ENCODE measurements at regions not wholly inside any gene's neighbourhood (a gene's known extent, or its start where the extent isn't known, plus 50 kb on each side); places are given as distances from the start of the nearest gene placed in this dataset.

- WGBS (ENCODE audit: insufficient coverage, insufficient replicate concordance, low lambda C conversion rate, missing lambda C conversion rate), result 8% methylated on average over 4 of the region's 4 CpGs
- no peak for FAIRE-seq
- Histone ChIP-seq H3K4me2 (ENCODE audit: control insufficient read depth, insufficient read depth) (no peak overlapping the region), H3K79me2 (ENCODE audit: control insufficient read depth, insufficient read depth, low read length) (no peaks in the 10 kb centered on the region), H3K27me3 (replicated peaks in 1 of 2; ENCODE audit: control insufficient read depth in 2 of 2, insufficient read depth in 2 of 2, low read length in 1 of 2) (no peaks in the 10 kb centered on the region), H4K20me1 (ENCODE audit: control insufficient read depth, insufficient read depth) (no peaks in the 10 kb centered on the region), H3K9ac (ENCODE audit: control insufficient read depth, insufficient read depth, low read length) (no peak overlapping the region), H2AFZ (ENCODE audit: control insufficient read depth, low read depth, low read length) (no peak overlapping the region), H3K27ac (ENCODE audit: control insufficient read depth, insufficient read depth) (no peak overlapping the region), H3K36me3 (ENCODE audit: control insufficient read depth in 2 of 2, insufficient read depth in 2 of 2, low read length in 1 of 2) (no peaks in the 10 kb centered on the region), H3K4me3 (no peak overlapping the region), H3K4me1 (ENCODE audit: control insufficient read depth, insufficient read depth, low read length) (no peaks in the 10 kb centered on the region), H3K9me3 (replicated peaks; ENCODE audit: control insufficient read depth, insufficient read depth, low read length) (no peaks in the 10 kb centered on the region)
- intact Hi-C loops (cut with micrococcal nuclease; ENCODE audit: unreplicated experiment), result no loop called here
- TF ChIP-seq E2F8 (IDR thresholded peaks at IDR 0.05; ENCODE audit: low read depth, partially characterized antibody), result no peak
- TF ChIP-seq IRF3 (IDR thresholded peaks at IDR 0.05), result no peak
- no peak for TF ChIP-seq PBX3 (IDR thresholded peaks at IDR 0.05; ENCODE audit: insufficient replicate concordance, low read depth, low read length)
- TF ChIP-seq JUND (IDR thresholded peaks at IDR 0.05; ENCODE audit: low read depth, low read length), result no peak
- TF ChIP-seq CHD2 (IDR thresholded peaks at IDR 0.05; ENCODE audit: borderline replicate concordance, low read depth, low read length), result no peak
- no peak for TF ChIP-seq TCF7 (IDR thresholded peaks at IDR 0.05; ENCODE audit: borderline replicate concordance)
- TF ChIP-seq HDAC2 (IDR thresholded peaks at IDR 0.05), result no peak
- TF ChIP-seq BACH1 (IDR thresholded peaks at IDR 0.05; ENCODE audit: borderline replicate concordance), result no peak
- TF ChIP-seq NR2F1 (conservative IDR thresholded peaks at IDR 0.05), result no peak
- no peak for TF ChIP-seq USF2 (IDR thresholded peaks at IDR 0.05; ENCODE audit: borderline replicate concordance, low read depth, low read length)
- RAD21 ChIA-PET (ENCODE audit: unreplicated experiment), result interaction anchor here (0.7 kb wide), 1 partner anchor 1268 kb away, joined by 4 read pairs; no protein-coding TSS in a partner anchor
- in situ Hi-C loops (cut with MboI), result no loop called here
- CTCF ChIA-PET, result no interaction called here
- SMC1A ChIA-PET (ENCODE audit: uncharacterized antibody, unreplicated experiment), result no interaction called here
- POLR2A ChIA-PET, result no interaction called here
- DNase-seq (ENCODE audit: low read depth, low spot score), result no peak
- no peak for ATAC-seq
- BruUV-seq (replicated peaks), result no TSS peak
These were observed 360.2 kb downstream of the GALC start for GRCh38 chr14:87632796-87633195.
